ENCODE measurements at regions not wholly inside any gene's neighbourhood (a gene's known extent, or its start where the extent isn't known, plus 50 kb on each side); places are given as distances from the start of the nearest gene placed in this dataset.

- no peaks in the 10 kb centered on the region for H3K36me3 Mint-ChIP-seq
- ChIA-PET POLR2A (no interaction called here), CTCF (no interaction called here)
- no peak for ATAC-seq
- no peaks in the 10 kb centered on the region for H3K27me3 Mint-ChIP-seq (ENCODE audit: low read depth)
- H3K9me3 Mint-ChIP-seq: no peaks in the 10 kb centered on the region
- TF ChIP-seq ZNF263 (CRISPR knock-in tag; IDR thresholded peaks at IDR 0.05; ENCODE audit: low read depth): no peak
- TF ChIP-seq ZNF219 (CRISPR knock-in tag; IDR thresholded peaks at IDR 0.05; ENCODE audit: borderline replicate concordance): no peak
- TF ChIP-seq NFE2L1 (CRISPR knock-in tag; IDR thresholded peaks at IDR 0.05): no peak
- no peak for TF ChIP-seq TP53 (CRISPR knock-in tag; IDR thresholded peaks at IDR 0.05)
- TF ChIP-seq ATF2 (CRISPR knock-in tag; IDR thresholded peaks at IDR 0.05; ENCODE audit: borderline replicate concordance, low read depth): no peak
- no peak for TF ChIP-seq SOX15 (CRISPR knock-in tag; IDR thresholded peaks at IDR 0.05)
- TF ChIP-seq IRF1 (CRISPR knock-in tag; IDR thresholded peaks at IDR 0.05): no peak
- no peak for TF ChIP-seq ZBTB21 (CRISPR knock-in tag; IDR thresholded peaks at IDR 0.05; ENCODE audit: borderline replicate concordance)
- TF ChIP-seq ZNF532 (CRISPR knock-in tag; IDR thresholded peaks at IDR 0.05; ENCODE audit: borderline replicate concordance): no peak
- no peak for TF ChIP-seq RELA (CRISPR knock-in tag; IDR thresholded peaks at IDR 0.05; ENCODE audit: borderline replicate concordance)
- TF ChIP-seq ZNF512 (CRISPR knock-in tag; IDR thresholded peaks at IDR 0.05; ENCODE audit: borderline replicate concordance): no peak
- no peaks in the 10 kb centered on the region for H3K4me1 Mint-ChIP-seq
- no peak overlapping the region for H3K27ac Mint-ChIP-seq
- DNase-seq (ENCODE audit: low spot score): no peak
- H3K4me3 Mint-ChIP-seq: no peak overlapping the region
Measured at GRCh38 chr5:92730486-92730885, 850.5 kb downstream of the NR2F1-AS1 start.

GRCh38 chr5:92729088-92729487 is 851.9 kb downstream of the NR2F1-AS1 start:
- Mint-ChIP-seq H3K36me3 (no peaks in the 10 kb centered on the region), H3K4me3 (no peak overlapping the region), H3K27ac (no peak overlapping the region), H3K9me3 (no peaks in the 10 kb centered on the region), H3K27me3 (ENCODE audit: low read depth) (no peaks in the 10 kb centered on the region), H3K4me1 (no peaks in the 10 kb centered on the region)
- DNase-seq (ENCODE audit: low spot score) (no peak), ATAC-seq (no peak)
- POLR2A ChIA-PET: no interaction called here
- CTCF ChIA-PET: no interaction called here
- TF ChIP-seq ATF1 (CRISPR knock-in tag; IDR thresholded peaks at IDR 0.05): no peak
- TF ChIP-seq RORB (CRISPR knock-in tag; IDR thresholded peaks at IDR 0.05): no peak
- no peak for TF ChIP-seq FOXK1 (CRISPR knock-in tag; IDR thresholded peaks at IDR 0.05)
- TF ChIP-seq SMAD3 (CRISPR knock-in tag; IDR thresholded peaks at IDR 0.05; ENCODE audit: borderline replicate concordance): no peak
- no peak for TF ChIP-seq AFF4 (CRISPR knock-in tag; IDR thresholded peaks at IDR 0.05; ENCODE audit: borderline replicate concordance)
- TF ChIP-seq ATF3 (CRISPR knock-in tag; conservative IDR thresholded peaks at IDR 0.05): no peak
- TF ChIP-seq SP1 (CRISPR knock-in tag; conservative IDR thresholded peaks at IDR 0.05): no peak
- TF ChIP-seq STAT6 (CRISPR knock-in tag; conservative IDR thresholded peaks at IDR 0.05; ENCODE audit: low read depth): no peak
- TF ChIP-seq ELF4 (CRISPR knock-in tag; IDR thresholded peaks at IDR 0.05; ENCODE audit: low read depth): no peak
- TF ChIP-seq CREB1 (CRISPR knock-in tag; IDR thresholded peaks at IDR 0.05): no peak
